Stimulated activated naive CD8-positive, alpha-beta T cell treated with anti-CD3 and anti-CD28 coated beads, Interleukin-15, amount 100 ng/mL, for 72 hours (primary cell): ENCODE measurements at regions not wholly inside any gene's neighbourhood (a gene's known extent, or its start where the extent isn't known, plus 50 kb on each side); places are given as distances from the start of the nearest gene placed in this dataset.
"Not testable (repeated sequence)": the region's sequence is repeated elsewhere in the genome, so short reads cannot be mapped to it uniquely, and the experiment has no call there.

Source experiments
- ATAC-seq: fragments of 150-1000 bp; cut with Tn5 transposase; 2 replicates; pipeline ENCODE4 v1.10.0; 2021; ENCODE audit warnings: mild to moderate bottlenecking, moderate library complexity
- DNase-seq, 2 donors: peaks; one replicate each; pipeline ENCODE4 v3.0.0; 2021 to 2022
- H3K27ac Mint-ChIP-seq, 2 donors: one replicate each; pipeline ENCODE4 v1.8.0; 2022; ENCODE audit warnings: mild to moderate bottlenecking in 2 of 2, mixed read lengths in 2 of 2, moderate library complexity in 2 of 2
- H3K27me3 Mint-ChIP-seq: one replicate; pipeline ENCODE4 v1.8.0; 2022; ENCODE audit warnings: mixed read lengths
- H3K4me1 Mint-ChIP-seq: one replicate; pipeline ENCODE4 v1.8.0; 2022; ENCODE audit warnings: mild to moderate bottlenecking, mixed read lengths
- H3K4me3 Mint-ChIP-seq, 2 donors: one replicate each; pipeline ENCODE4 v1.8.0; 2022; ENCODE audit warnings: mild to moderate bottlenecking in 2 of 2, mixed read lengths in 2 of 2, moderate library complexity in 1 of 2
- H3K9me3 Mint-ChIP-seq, 2 donors: one replicate each; pipeline ENCODE4 v1.8.0; 2022; ENCODE audit warnings: mixed read lengths in 2 of 2

DNA sequence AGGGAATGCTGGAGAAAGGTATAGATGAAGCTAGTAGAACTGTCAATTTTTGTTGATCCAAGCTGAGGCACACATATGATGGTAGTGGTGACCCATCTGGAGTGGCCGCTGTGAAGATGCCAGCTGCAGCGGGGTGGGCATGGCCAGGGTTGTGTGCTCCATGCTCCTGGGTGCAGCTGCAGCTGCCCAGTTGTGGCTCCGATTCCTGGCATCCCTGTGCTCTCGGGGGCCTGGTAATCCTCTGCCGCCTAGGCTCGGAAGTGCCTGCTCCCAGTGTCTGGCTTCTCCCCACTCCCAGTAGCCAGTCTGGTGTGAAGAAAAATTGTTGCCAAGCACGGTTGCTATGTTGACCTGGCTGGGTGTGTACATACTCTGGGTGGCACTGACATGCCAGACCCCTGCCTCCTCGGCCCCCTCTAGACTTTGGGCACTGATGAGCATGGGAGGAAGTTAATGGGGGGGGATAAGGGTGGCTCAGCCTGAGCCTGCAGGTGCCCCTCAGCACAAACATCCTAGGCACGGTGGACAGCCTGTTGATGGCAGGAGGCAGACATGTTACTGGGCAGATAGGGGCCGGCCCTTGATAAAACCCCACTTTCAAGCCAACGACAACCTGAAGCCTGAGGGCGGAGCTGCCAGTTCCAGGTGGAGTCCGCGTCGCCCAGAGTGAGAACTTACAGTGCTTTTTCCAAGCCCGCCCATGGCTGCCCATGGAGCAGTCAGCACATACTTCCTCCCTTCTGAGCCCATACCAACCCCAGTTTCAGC, 1400.7 kb downstream of the PCDH9 start:
- no peaks in the 10 kb centered on the region for H3K27me3 Mint-ChIP-seq
- H3K27ac Mint-ChIP-seq = no peak overlapping the region
- H3K4me3 Mint-ChIP-seq = no peak overlapping the region
- H3K9me3 Mint-ChIP-seq = no peaks in the 10 kb centered on the region
- DNase-seq = no peak
- no peaks in the 10 kb centered on the region for H3K4me1 Mint-ChIP-seq
- no peak for ATAC-seq

DNA sequence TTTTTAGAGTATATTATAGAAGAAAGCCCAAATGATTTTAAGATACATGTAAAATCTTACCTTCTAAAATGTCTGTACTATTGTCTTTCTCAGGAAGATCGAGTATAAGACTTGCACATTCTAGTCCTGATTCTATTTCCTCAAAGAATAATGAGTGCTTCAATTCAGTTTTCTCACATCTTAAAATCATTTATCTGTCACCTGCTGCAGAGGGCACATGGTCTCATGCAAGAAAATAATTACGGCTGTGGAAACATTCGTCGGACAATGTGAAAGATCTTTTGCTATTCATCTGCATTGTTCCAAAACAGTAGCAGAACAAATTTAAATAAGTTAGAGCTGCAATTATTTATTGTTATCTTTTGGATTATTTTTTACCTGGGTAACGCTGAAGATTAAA, 1403.5 kb downstream of the PCDH9 start:
- DNase-seq (no peak), ATAC-seq (no peak)
- H3K4me1 Mint-ChIP-seq = no peaks in the 10 kb centered on the region
- H3K4me3 Mint-ChIP-seq = no peak overlapping the region
- H3K9me3 Mint-ChIP-seq = no peaks in the 10 kb centered on the region
- H3K27ac Mint-ChIP-seq = no peak overlapping the region
- H3K27me3 Mint-ChIP-seq = no peaks in the 10 kb centered on the region

DNA sequence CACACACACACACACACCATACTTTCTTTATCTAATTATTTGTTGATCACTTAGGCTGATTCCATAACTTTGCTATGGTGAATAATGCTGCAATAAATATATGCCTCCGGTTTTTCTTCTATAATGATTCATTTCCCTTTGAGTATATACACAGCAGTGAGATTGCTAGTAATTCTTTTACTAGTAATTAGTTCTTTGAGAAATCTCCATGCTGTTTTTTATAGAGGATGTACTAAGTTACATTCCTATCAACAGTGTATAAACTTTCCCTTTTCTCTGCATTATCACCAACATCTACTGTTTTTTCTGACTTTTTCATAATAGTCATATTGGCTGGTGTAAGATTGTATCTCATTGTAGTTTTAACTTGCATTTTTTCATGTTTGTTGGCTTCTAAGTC, 1405.1 kb downstream of the PCDH9 start:
- ATAC-seq (no peak), DNase-seq (no peak)
- Mint-ChIP-seq H3K27ac (no peak overlapping the region), H3K27me3 (no peaks in the 10 kb centered on the region), H3K4me3 (no peak overlapping the region), H3K9me3 (no peaks in the 10 kb centered on the region), H3K4me1 (no peaks in the 10 kb centered on the region)

DNA sequence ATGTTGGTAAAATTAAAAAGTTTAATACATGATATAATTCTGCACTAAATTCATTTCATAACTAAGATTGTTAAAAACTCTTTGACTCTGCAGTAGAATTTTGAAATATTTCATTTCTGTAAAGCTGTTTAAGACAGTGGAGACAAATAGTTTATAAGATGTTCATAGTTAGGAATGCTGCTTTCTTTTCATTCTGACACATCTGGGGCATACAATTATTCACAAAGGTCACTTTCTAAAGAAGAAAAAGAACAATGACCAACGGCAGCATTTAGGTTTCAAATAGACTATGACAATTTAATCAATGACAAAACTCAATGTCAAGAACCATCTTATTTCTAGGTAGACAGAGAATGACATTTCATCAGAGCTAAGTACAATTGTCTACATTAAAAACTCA, 1422.1 kb downstream of the PCDH9 start:
- Mint-ChIP-seq H3K27me3 (no peaks in the 10 kb centered on the region), H3K4me1 (no peaks in the 10 kb centered on the region), H3K9me3 (peaks cover 0 to 3% of the 10 kb centered on the region in 2 donors), H3K27ac (no peak overlapping the region), H3K4me3 (no peak overlapping the region)
- DNase-seq = no peak
- no peak for ATAC-seq

DNA sequence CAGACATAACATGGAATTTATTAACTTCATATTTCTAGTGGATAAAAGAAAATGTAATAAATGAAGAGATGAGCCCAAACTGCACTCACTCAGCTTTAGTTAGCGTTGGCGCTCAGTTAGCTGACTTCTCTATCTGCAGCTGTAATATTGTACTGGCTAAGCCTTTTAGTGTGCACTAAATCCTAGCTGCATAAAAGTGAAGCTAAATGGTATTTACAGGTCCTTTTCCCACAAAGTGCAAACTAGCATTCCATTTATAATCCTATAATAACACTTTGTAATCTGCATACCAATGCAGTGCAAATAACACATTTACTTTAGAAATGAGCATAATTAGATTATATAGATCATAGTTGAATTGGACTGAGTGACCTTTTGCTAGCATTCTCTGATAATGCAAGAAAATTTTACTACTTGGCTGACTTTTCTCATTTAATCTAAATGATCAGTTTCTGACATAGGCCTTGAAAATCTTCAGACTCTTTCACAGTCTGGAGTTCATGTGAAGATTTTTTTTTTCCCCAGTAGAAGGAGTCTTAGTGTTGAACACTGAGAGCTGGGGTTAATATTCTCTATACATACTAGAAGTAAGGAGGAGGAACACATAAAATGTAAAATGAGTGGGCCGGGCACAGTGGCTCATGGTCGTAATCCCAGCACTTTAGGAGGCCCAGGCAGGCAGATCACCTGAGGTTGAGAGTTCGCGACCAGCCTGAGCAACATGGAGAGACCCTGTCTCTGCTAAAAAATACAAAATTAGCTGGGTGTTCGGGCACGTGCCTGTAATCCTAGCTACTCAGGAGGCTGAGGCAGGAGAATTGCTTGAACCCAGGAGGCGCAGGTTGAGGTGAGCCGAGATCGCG, 1426.4 kb downstream of the PCDH9 start:
- Mint-ChIP-seq H3K27me3 (no peaks in the 10 kb centered on the region), H3K4me3 (no peak overlapping the region), H3K27ac (no peak overlapping the region), H3K4me1 (no peaks in the 10 kb centered on the region), H3K9me3 (peaks cover 0 to 3% of the 10 kb centered on the region in 2 donors)
- no peak for ATAC-seq
- no peak for DNase-seq

DNA sequence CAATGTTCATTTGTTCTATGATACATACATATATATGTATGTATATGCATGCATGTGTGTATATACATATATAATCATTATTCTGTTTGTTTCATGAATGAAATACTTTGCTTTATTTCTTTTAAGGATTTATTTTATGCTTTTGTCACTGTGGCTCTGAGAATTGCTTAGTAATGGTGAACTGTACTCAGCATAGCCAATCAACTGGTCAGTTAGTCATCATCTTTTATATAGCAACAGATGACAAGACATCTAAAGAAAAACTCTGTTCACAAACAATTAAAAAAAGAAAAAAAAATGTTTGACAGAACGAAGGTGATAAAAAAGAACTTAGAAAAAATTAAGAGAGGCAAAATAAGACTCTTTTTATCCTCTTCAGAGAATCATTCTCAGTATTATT, 1440.3 kb downstream of the PCDH9 start:
- peaks cover 10 to 11% of the 10 kb centered on the region in 2 donors for H3K9me3 Mint-ChIP-seq
- no peak overlapping the region for H3K4me3 Mint-ChIP-seq
- H3K4me1 Mint-ChIP-seq = no peaks in the 10 kb centered on the region
- no peak overlapping the region for H3K27ac Mint-ChIP-seq
- DNase-seq (no peak), ATAC-seq (no peak)
- no peaks in the 10 kb centered on the region for H3K27me3 Mint-ChIP-seq

DNA sequence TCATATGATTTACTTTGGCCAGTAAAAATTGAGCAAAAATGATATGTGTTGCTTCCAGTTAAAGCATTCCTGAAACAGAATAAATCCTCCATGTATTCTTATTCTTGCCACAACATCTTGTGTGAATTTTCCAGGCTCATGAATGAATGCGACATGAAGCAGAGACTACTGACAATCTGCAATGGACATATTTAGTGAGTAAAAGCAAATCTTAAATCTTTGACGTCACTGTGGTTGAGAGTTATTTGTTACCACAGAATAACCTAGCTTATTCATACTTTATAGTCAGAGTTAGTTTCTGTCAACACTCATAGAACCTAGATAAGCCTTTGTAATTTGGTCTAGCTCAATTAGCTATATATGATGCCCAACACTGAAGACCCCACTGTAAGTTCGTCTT, 1443.1 kb downstream of the PCDH9 start:
- Mint-ChIP-seq H3K27me3 (no peaks in the 10 kb centered on the region), H3K4me3 (no peak overlapping the region), H3K27ac (no peak overlapping the region), H3K4me1 (no peaks in the 10 kb centered on the region), H3K9me3 (peaks cover 10 to 11% of the 10 kb centered on the region in 2 donors)
- DNase-seq (no peak), ATAC-seq (no peak)

DNA sequence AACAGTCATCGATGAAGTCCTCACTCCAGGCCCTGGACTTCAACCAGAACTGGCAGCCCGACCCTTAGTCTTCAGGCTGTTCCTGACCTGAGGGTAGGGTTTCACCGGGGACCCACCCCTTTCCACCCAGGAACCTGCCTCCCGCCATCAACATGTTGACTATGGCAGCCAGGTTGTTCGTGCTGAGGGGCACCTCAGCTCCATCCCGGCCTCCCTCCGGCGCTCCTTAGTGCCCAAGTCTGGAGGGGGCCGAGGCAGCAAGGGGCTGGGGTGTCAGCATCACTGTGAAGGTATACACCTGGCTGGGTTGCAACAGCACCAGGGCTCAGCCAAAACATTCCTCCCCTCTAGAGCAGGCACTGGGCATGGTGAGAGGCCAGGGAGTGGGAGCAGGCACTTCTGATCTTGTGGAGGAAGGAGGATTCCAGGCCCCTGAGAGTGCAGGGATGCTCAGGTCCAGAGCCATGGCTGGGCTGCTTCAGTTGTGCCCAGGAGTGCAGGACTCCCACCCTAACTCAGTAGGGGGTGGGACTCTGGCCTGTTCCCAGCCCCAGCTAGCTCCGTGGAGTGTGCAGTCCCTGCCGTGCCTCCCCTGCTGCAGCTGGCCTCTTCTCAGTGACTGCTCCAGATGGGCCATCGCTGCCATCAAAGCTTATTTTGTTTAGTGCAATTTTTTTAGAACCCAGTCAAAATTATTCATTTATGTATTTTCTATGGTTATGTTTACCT, 1445.9 kb downstream of the PCDH9 start:
- Mint-ChIP-seq H3K4me3 (no peak overlapping the region), H3K27ac (no peak overlapping the region), H3K4me1 (no peaks in the 10 kb centered on the region), H3K9me3 (peaks cover 10 to 11% of the 10 kb centered on the region in 2 donors), H3K27me3 (no peaks in the 10 kb centered on the region)
- ATAC-seq (no peak), DNase-seq (no peak)

DNA sequence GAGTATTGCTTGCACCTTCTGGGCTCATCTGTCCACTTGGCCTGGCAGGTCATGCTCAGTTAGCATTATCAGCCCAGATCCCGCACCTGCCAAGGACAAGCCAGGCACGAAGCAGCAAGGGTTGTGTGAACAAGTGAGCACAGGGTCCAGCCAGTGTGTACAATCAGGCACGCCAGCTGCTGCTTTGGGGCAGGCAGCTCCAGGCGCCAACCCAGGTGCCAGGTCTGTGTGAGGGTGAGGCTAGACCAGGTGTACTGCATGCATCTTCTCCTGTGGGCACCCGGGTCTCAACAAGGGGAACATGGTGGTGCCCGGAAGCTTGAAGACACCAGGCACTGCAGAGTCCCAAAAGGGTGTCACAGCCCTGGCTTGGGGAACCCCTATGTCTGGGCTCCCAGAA, 1446.8 kb downstream of the PCDH9 start:
- no peak for DNase-seq
- Mint-ChIP-seq H3K27me3 (no peaks in the 10 kb centered on the region), H3K9me3 (peaks cover 8% of the 10 kb centered on the region in 2 donors), H3K4me3 (no peak overlapping the region), H3K4me1 (no peaks in the 10 kb centered on the region), H3K27ac (peak overlapping the region in 1 of 2 donors; percentile 42)
- no peak for ATAC-seq

DNA sequence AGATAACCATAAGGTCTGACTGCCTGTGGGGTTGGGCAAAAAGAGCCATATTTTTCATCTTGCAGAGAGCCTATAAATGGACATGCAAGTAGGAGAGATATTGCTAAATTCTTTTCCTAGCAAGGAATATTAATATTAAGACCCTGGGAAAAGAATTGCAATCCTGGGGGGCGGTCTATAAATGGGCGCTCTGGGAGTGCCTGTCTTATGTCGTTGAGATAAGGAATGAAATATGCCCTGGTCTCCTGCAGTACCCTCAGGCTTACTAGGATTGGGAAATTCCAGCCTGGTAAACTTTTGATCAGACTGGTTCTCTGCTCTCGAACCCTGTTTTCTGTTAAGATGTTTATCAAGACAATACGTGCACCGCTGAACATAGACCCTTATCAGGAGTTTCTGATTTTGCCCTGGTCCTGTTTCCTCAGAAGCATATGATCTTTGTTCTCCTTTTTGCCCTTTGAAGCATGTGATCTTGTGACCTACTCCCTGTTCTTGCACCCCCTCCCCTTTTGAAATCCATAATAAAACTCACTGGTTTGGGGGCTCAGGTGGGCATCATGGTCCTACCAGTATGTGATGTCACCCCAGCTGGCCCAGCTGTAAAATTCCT, 1458.3 kb downstream of the PCDH9 start:
- H3K27ac Mint-ChIP-seq, H3K4me1 Mint-ChIP-seq, H3K27me3 Mint-ChIP-seq, H3K4me3 Mint-ChIP-seq, DNase-seq, ATAC-seq: not testable (repeated sequence)
- H3K9me3 Mint-ChIP-seq = peaks cover 15 to 24% of the 10 kb centered on the region in 2 donors

DNA sequence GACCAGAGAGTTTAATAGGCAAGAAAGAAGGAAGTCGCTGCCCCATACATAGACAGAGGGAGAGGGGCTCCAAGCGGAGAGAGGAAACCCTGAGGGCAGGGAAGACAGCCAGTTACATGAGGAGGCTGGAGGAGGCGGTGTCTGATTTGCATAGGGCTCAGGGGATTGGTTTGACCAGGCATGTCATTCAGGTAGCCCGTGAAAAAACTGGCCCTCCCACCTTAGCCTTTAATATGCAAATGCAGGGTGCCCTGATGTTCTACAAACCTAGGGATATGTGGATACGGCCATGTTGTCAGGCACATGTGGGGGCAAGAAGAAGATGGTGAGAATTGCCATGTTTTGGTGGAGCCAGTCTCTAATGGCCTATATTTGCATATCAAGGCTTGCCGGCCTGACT, 1461.6 kb downstream of the PCDH9 start:
- Mint-ChIP-seq H3K27ac (no peak overlapping the region), H3K4me3 (no peak overlapping the region), H3K27me3 (no peaks in the 10 kb centered on the region), H3K4me1 (no peaks in the 10 kb centered on the region), H3K9me3 (peaks cover 15 to 24% of the 10 kb centered on the region in 2 donors)
- no peak for ATAC-seq
- no peak for DNase-seq

DNA sequence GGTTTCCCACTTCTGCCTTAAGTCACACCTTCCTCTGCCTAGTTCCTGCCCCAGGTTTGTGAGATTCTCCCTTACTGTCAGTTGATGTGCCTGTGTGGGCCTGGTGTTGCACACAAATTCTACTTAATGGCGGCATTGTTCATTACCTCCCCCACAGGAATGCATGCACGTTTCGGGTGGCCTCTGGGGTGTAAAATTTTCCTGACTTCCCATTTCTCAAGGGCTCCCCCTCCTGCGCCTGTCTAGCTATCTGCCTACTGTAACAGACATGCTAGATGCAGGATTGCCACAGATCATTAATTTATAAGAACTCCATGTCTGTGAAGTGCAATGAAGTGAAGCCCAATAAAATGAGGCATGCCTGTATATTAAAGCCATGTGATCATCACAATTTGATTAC, 1466.3 kb downstream of the PCDH9 start:
- no peaks in the 10 kb centered on the region for H3K4me1 Mint-ChIP-seq
- H3K27ac Mint-ChIP-seq = no peak overlapping the region
- no peaks in the 10 kb centered on the region for H3K27me3 Mint-ChIP-seq
- ATAC-seq (no peak), DNase-seq (no peak)
- no peak overlapping the region for H3K4me3 Mint-ChIP-seq
- H3K9me3 Mint-ChIP-seq = peaks cover 11 to 35% of the 10 kb centered on the region in 2 donors

DNA sequence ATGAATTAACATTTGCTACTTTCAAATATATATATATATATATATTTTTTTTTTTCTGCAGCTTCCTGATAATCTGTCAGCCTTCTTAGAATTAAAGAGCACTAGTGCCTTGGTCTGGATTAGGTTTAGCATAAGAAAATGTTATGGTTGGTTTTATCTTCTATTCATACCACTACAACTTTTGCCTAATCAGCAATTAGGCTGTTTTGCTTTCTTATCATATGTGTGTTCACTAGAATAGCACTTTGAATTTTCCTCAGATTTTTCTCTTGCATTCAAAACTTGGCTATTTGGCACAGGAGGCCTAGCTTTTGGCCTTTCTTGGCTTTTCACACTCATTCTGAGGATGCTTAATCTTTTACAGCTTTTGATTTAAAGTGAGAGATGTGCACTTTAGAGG, 1468.1 kb downstream of the PCDH9 start:
- no peak overlapping the region for H3K27ac Mint-ChIP-seq
- DNase-seq (no peak), ATAC-seq (no peak)
- H3K4me1 Mint-ChIP-seq = no peaks in the 10 kb centered on the region
- peaks cover 16 to 43% of the 10 kb centered on the region in 2 donors for H3K9me3 Mint-ChIP-seq
- no peaks in the 10 kb centered on the region for H3K27me3 Mint-ChIP-seq
- no peak overlapping the region for H3K4me3 Mint-ChIP-seq

DNA sequence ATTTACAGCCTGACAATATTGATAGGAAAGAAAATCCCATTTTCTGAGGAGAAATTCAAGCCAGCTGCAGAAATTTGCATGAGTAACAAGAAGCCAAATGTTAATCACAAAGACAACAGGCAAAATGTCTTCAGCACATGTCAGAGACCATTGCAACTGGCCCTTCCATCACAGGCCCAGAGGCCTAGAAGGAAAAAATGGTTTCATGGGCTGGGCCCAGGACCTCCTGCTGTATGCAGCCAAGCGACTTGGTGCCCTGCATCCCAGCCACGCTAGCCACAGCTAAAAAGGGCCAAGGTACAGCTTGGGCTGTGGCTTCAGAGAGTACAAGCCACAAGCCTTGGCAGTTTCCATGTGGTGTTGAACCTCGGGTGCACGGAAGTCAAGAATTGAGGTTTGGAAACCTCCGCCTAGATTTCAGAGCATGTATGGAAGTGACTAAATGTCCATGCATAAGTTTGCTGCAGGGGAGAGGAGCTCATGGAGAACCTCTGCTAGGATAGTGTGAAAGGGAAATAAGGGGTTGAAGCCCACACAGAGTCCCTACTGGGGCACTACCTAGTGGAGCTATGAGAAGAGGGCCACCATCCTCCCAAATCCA, 1474.0 kb downstream of the PCDH9 start:
- no peak for DNase-seq
- peaks cover 21 to 38% of the 10 kb centered on the region in 2 donors for H3K9me3 Mint-ChIP-seq
- no peak for ATAC-seq
- H3K4me1 Mint-ChIP-seq = no peaks in the 10 kb centered on the region
- no peak overlapping the region for H3K27ac Mint-ChIP-seq
- H3K27me3 Mint-ChIP-seq = no peaks in the 10 kb centered on the region
- H3K4me3 Mint-ChIP-seq = no peak overlapping the region

DNA sequence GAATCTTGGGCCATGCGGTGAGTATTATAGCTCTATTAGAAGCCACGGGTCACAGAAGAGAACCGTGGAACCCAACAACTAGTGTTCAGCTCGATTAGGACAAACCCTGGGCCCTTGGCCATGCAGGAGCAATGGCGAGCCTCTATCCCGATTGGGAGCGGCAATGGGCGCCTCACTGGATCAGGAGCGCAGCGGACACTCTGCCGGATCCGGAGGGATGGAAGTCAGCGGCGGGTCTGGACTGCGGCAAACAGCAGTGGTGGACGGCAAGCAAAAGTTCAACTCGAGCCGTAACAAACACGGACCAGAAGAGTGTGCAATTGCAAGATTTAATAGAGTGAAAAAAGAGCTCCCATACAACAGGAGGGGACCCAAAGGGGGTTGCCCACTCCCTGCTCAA, 1481.9 kb downstream of the PCDH9 start:
- Mint-ChIP-seq H3K27me3 (no peaks in the 10 kb centered on the region), H3K4me3 (no peak overlapping the region), H3K4me1 (no peaks in the 10 kb centered on the region), H3K9me3 (peaks cover 14 to 23% of the 10 kb centered on the region in 2 donors), H3K27ac (no peak overlapping the region)
- no peak for ATAC-seq
- no peak for DNase-seq
